GM13977 (cell line): ENCODE measurements at regions not wholly inside any gene's neighbourhood (a gene's known extent, or its start where the extent isn't known, plus 50 kb on each side); places are given as distances from the start of the nearest gene placed in this dataset.

Experiments used
- DNase-seq: peaks from one replicate; pipeline ENCODE4 v3.0.0; 2012; ENCODE audit warnings: low spot score
- CTCF ChIP-seq: IDR thresholded peaks from 2 replicates; pipeline ENCODE4 v1.5.1; 2012; ENCODE audit warnings: mild to moderate bottlenecking, control low read depth; ENCODE audit not compliant: insufficient read depth; ENCODE audit errors: extremely low read depth, missing control alignments
- in situ Hi-C: fragments of 300-500 bp; cut with MboI; formaldehyde crosslinking; loops from one replicate; pipeline ENCODE4 v1.12.0; 2022; ENCODE audit warnings: low sequenced_read_pairs, low pct_unique_long_range_greater_than_20kb, mixed read lengths, inconsistent platforms; ENCODE audit not compliant: unreplicated experiment

GRCh38 chr5:51475628-51476027 lies 92.4 kb downstream of the ISL1 start:
- TF ChIP-seq CTCF = no peak
- in situ Hi-C loops = no loop called here
- DNase-seq = no peak

GRCh38 chr5:51476431-51476830 lies 93.2 kb downstream of the ISL1 start:
- in situ Hi-C loops = no loop called here
- TF ChIP-seq CTCF = no peak
- DNase-seq = no peak

- peak; percentile 10 for DNase-seq
- in situ Hi-C loops = no loop called here
- TF ChIP-seq CTCF = no peak
These were observed 96.6 kb downstream of the ISL1 start for GRCh38 chr5:51479840-51480239.

- in situ Hi-C loops = no loop called here
- TF ChIP-seq CTCF = no peak
- no peak for DNase-seq
These were observed 101.1 kb downstream of the ISL1 start for GRCh38 chr5:51484326-51484725.

- no peak for TF ChIP-seq CTCF
- in situ Hi-C loops = no loop called here
- no peak for DNase-seq
These were observed 102.9 kb downstream of the ISL1 start for GRCh38 chr5:51486158-51486557.

GRCh38 chr5:51487952-51488351 lies 104.7 kb downstream of the ISL1 start:
- in situ Hi-C loops = no loop called here
- TF ChIP-seq CTCF = no peak
- no peak for DNase-seq
